Caki2 (cell line): ENCODE measurements at regions not wholly inside any gene's neighbourhood (a gene's known extent, or its start where the extent isn't known, plus 50 kb on each side); places are given as distances from the start of the nearest gene placed in this dataset.

Experiments used
- DNase-seq: peaks from one replicate; pipeline ENCODE4 v3.0.0-alpha.2; 2015; ENCODE audit warnings: low read depth
- in situ Hi-C: cut with HindIII; loops from 2 replicates; pipeline ENCODE4 v1.10.0; 2016; ENCODE audit warnings: low sequenced_read_pairs, low pct_unique_long_range_greater_than_20kb, mixed read lengths

DNA sequence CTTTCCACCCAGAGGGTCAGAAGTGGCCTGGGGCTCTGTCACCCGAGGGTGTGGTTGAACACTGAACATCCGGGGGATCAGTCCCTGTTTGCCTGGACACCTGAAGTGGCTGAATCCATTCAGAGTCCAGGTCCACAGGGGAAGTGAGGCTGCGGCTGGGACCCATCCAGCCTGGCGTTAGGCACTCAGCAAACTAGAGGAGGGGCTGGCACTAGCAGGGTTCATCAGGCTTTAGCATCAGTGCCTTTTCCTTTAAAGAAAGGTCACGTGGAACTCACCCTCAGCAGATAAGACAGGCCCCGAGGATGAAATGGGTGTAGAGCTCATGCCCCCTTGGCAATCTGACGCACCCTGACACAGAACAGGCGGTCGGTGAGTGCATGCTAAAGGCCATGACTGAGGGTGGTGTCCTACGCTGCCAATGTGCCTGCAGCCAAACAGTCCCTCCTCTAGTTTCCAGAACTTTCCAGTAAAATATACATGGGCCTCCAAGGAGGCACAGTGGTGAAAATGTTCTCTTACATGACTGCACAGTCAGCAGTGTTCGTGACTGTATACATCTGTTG, 72.4 kb upstream of the ARHGEF7 start:
- no peak for DNase-seq
- in situ Hi-C loops, result no loop called here

GRCh38 chr13:111040830-111041229, 74.3 kb upstream of the ARHGEF7 start:
- in situ Hi-C loops, result no loop called here
- DNase-seq, result no peak

GRCh38 chr13:111039735-111040134, 75.4 kb upstream of the ARHGEF7 start:
- DNase-seq, result no peak
- in situ Hi-C loops, result no loop called here

GRCh38 chr13:111038887-111039286, 76.2 kb upstream of the ARHGEF7 start:
- in situ Hi-C loops, result no loop called here
- no peak for DNase-seq

DNA sequence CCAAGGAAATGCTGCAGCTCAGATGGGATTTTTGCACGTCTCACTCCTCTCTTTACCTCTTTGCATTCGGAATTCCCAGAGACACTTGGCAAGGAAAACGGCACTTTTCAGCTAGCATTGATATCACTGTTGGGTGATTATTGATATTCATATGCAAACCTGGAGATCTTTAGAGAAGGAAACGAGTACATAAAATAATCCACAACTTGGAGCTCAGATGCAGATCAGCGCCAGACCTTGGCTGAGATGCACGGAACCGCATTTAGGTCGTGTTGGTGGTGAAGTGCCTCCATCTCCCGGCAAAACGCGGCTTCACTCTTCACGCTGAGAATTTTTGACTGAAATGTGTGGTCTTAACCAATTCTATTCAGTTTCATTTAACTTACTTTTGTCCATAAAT, 77.2 kb upstream of the ARHGEF7 start:
- no peak for DNase-seq
- in situ Hi-C loops, result no loop called here

DNA sequence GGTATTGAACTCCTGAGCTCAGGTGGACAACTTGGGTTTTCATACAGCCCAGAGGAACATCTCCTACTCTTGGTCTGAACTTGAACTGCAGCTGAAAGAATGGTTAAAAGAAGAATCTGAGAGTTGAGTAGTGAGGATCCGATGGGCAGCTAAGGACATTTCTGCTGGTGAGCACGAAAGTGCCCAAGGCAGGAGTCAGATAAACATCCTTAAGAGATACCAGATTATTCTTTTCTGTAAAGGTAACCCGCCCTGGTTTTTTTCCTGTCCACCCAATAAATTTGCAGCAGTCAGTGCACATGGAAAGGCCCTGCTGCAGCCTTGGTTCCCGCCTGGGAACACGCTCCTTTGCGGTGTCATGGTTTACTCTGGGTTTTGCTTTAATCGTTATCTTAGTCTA, 78.4 kb upstream of the ARHGEF7 start:
- DNase-seq, result no peak
- in situ Hi-C loops, result no loop called here

DNA sequence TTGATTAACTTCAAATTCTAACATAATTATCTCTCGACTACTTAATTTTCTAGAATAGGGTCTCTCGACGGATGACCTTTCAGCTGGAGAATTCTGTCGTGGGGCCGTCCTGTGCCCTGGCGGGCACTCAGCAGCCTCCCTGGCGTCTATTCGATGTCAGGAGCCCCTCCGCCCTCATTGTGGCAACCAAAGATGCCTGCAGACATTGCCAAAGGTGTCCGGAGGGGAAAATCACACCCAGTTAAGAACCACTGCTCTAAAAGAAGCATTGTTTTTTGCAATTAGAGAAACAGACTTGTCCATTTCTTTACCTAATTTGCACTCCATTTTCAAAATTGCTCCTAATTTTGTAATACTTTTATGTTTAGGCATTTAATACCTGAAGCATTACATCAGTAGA, 79.2 kb upstream of the ARHGEF7 start:
- no peak for DNase-seq
- in situ Hi-C loops, result no loop called here

DNA sequence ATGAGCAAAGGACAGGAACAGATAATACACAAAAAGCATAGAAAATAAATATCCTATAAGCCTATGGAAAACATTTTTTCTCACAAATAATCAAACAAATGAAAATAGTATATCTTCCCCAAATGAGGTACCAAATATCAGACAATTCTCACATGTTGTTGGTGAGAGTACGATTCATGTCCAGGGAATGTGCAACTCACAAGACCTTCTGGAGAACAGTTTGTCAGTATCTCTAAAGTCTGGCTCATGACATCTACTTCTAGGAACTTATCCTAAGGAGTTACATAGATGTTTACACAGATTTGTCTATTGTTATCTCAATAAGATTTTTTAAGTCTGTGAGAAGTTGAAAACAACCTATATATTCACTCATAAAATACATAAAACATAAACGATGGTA, 80.3 kb upstream of the ARHGEF7 start:
- no peak for DNase-seq
- in situ Hi-C loops, result no loop called here

GRCh38 chr13:111033172-111034130, 81.7 kb upstream of the ARHGEF7 start:
- in situ Hi-C loops, result no loop called here
- DNase-seq, result no peak

GRCh38 chr13:111031531-111031961, 83.6 kb upstream of the ARHGEF7 start:
- in situ Hi-C loops, result no loop called here
- DNase-seq, result no peak

- in situ Hi-C loops, result no loop called here
- no peak for DNase-seq
Measured at GRCh38 chr13:111029957-111030609, 85.0 kb upstream of the ARHGEF7 start.

- DNase-seq, result no peak
- in situ Hi-C loops, result no loop called here
Measured at GRCh38 chr13:111027458-111028439, 87.4 kb upstream of the ARHGEF7 start.

DNA sequence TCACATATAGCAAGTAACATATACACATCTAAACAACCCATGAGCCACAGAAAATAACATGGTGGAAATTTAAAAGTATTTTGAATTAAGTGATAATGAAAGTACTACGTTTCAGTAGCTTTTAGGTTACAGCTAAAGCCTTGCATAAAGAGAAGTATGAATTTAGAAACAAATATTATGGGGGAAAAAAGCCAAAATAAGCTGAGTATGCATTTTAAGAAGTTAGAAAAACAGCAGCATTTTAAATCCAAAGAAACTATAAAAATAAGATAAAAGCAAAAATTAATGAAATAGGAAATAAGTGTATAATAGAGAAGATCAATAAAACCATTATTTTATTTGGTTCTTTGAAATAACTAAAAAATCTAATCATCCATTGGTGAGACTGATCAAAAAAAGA, 89.8 kb upstream of the ARHGEF7 start:
- no peak for DNase-seq
- in situ Hi-C loops, result no loop called here

GRCh38 chr13:111022886-111023285, 92.2 kb upstream of the ARHGEF7 start:
- no peak for DNase-seq
- in situ Hi-C loops, result no loop called here

DNA sequence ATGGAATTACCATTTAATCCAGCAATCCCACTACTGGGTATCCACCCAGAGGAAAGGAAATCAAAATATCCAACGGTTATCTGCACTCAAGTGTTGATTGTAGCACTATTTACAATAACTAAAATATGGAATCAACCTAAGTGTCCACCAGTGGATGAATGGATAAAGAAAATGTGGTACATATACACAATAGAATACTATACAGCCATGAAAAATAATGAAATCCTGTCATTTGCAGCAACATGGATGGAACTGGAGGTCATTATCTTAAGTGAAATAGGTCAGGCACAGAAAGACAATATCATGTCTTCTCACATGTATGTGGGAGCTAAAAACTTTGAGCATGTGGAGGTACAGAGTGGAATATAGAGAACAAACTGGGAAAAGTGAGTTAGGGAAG, 92.9 kb upstream of the ARHGEF7 start:
- no peak for DNase-seq
- in situ Hi-C loops, result no loop called here

DNA sequence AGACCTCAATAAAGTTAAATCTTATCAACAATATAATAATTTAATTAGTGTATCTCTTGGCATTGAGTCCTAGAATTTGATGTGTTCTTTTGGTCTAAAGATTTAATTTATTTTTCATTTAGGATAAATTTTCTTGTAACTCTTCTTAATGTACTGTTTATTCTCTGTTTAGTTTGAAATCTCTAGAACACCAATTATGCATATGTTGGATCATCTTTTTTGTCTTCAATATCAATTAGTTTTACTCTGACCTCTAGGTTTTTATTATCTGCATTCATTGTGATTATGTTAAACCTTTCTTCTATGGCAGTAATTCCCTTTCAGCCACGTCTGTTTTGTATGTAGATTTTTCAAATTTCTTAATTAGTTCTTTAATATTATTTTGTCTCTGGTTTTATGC, 93.8 kb upstream of the ARHGEF7 start:
- DNase-seq, result no peak
- in situ Hi-C loops, result no loop called here

DNA sequence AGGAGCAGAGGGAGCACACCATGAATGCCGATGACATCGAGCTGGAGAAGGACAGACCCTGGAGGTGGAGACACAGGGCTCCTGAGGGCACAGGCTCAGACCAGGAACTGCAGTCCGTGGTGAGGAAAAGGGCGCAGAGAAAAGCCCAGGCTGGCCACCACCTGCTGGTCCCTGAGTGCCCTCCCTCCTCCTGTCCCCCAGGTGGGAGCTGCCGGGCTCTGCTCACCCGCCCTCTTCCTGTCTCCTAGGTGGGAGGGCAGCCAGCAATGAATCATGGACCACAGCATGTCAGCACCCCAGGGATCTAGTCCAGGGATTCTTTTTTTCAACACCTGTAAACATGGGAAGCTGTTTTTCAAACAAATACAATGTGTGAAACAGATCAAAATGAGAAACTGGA, 94.6 kb upstream of the ARHGEF7 start:
- DNase-seq, result no peak
- in situ Hi-C loops, result no loop called here

- in situ Hi-C loops, result no loop called here
- no peak for DNase-seq
Measured at GRCh38 chr13:111020021-111020420, 95.1 kb upstream of the ARHGEF7 start.
